Testis (tissue), 2 donors: ENCODE measurements at regions not wholly inside any gene's neighbourhood (a gene's known extent, or its start where the extent isn't known, plus 50 kb on each side); places are given as distances from the start of the nearest gene placed in this dataset.

Experiments
- CTCF ChIP-seq, 3 experiments: fragments of 450-650 bp in 2 of 3; fragments of 200-600 bp in 1 of 3; sonication (generic) in 1 of 3; IDR thresholded peaks; one replicate each; pipeline ENCODE4 v1.5.1; 2016 to 2019; ENCODE audit warnings: antibody characterized with exemption in 3 of 3, mild to moderate bottlenecking in 2 of 3, moderate library complexity in 1 of 3
- POLR2A ChIP-seq: fragments of 450-650 bp; IDR thresholded peaks from one replicate; pipeline ENCODE4 v1.6.1; 2017; ENCODE audit warnings: antibody characterized with exemption, mild to moderate bottlenecking, moderate library complexity

GRCh38 chr12:91594715-91595114 is 412.1 kb upstream of the DCN start:
- TF ChIP-seq CTCF (IDR thresholded peaks at IDR 0.05): no peak
- TF ChIP-seq POLR2A: no peak
